ENCODE measurements at regions not wholly inside any gene's neighbourhood (a gene's known extent, or its start where the extent isn't known, plus 50 kb on each side); places are given as distances from the start of the nearest gene placed in this dataset.

DNA sequence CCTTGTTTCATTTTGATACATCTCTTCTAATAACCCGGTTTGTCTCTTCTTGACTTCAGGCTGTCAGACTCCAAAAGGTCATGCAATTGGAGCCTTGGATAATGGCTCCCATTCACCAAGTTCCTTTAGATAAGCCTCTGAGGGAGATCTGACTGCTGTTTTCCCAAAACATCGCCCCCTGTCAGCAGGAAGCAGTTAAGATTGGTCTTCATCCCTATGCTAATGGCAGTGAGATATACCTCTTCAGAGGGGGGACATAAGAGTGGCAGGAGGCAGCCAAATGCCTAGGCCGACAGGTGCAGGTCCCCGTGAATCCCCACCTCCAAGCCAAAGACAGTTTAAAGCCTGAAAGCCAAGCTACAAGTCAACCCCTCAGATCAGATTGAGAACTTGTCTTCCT lies 144.6 kb downstream of the WDR11 start:
- Histone ChIP-seq H3K9me3 (no peaks in the 10 kb centered on the region), H3K27me3 (peaks cover 6% of the 10 kb centered on the region), H3K4me3 (ENCODE audit: low read depth in 1 of 2, low read length in 1 of 2) (no peak overlapping the region), H3K4me1 (ENCODE audit: control insufficient read depth in 1 of 2, insufficient read depth in 1 of 2, low read depth in 1 of 2, low read length in 1 of 2) (no peaks in the 10 kb centered on the region), H3K27ac (no peak overlapping the region), H3K36me3 (no peaks in the 10 kb centered on the region)
- TF ChIP-seq, protein P1, sequence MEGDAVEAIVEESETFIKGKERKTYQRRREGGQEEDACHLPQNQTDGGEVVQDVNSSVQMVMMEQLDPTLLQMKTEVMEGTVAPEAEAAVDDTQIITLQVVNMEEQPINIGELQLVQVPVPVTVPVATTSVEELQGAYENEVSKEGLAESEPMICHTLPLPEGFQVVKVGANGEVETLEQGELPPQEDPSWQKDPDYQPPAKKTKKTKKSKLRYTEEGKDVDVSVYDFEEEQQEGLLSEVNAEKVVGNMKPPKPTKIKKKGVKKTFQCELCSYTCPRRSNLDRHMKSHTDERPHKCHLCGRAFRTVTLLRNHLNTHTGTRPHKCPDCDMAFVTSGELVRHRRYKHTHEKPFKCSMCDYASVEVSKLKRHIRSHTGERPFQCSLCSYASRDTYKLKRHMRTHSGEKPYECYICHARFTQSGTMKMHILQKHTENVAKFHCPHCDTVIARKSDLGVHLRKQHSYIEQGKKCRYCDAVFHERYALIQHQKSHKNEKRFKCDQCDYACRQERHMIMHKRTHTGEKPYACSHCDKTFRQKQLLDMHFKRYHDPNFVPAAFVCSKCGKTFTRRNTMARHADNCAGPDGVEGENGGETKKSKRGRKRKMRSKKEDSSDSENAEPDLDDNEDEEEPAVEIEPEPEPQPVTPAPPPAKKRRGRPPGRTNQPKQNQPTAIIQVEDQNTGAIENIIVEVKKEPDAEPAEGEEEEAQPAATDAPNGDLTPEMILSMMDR (IDR thresholded peaks at IDR 0.05): no peak

DNA sequence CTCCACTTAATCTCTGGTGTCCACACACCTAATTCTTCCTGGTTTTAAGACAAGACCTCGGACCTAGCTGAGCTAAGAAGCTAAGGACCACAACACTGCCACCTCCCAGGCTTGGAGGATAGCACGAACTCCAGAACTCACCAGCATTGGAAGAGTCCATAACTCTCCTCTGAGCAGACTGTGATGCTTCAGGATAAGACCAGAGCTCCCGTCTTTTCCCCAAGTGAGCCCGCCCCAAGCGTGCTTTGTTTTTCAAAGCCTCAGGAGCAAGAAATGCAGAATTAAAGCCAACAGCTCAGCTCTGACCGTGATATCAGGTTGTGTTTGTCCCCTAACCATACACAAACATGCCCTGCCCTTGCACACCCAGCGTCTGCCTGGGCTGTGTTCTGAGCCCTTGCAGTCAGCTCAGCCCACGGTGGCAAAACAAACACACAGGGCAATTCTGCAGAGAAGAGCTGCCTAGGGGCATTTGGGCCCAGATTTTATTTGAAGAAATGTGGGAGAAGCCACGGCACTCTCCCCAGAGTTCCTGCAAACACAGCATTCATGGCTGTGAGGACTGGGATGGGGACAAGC lies 145.4 kb downstream of the WDR11 start:
- Histone ChIP-seq H3K4me3 (ENCODE audit: low read depth in 1 of 2, low read length in 1 of 2) (no peak overlapping the region), H3K4me1 (ENCODE audit: control insufficient read depth in 1 of 2, insufficient read depth in 1 of 2, low read depth in 1 of 2, low read length in 1 of 2) (no peaks in the 10 kb centered on the region), H3K27ac (no peak overlapping the region), H3K36me3 (no peaks in the 10 kb centered on the region), H3K27me3 (peaks cover 6% of the 10 kb centered on the region), H3K9me3 (no peaks in the 10 kb centered on the region)
- TF ChIP-seq, protein P1 (IDR thresholded peaks at IDR 0.05): no peak

DNA sequence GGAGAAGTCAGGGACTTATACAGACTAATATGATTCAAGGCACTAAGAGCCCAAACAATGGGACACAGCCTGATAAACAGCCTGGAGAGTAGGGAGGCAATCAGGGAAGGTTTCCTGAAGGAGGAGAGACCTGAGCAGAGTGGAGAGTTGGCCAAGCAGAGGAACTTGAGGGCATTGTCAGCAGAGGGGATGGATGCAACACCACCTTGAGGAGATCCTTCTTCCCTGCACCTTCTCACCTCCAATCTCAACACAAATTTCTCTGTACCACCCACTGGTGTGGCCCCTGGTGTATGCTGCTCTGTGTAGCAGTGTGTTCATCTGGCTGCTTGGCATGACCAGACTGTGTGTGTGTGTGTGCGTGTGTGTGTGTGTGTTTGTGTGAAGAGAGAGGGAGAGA lies 146.2 kb downstream of the WDR11 start:
- H3K9me3 ChIP-seq: no peaks in the 10 kb centered on the region
- no peaks in the 10 kb centered on the region for H3K4me1 ChIP-seq (ENCODE audit: control insufficient read depth in 1 of 2, insufficient read depth in 1 of 2, low read depth in 1 of 2, low read length in 1 of 2)
- no peak overlapping the region for H3K4me3 ChIP-seq (ENCODE audit: low read depth in 1 of 2, low read length in 1 of 2)
- TF ChIP-seq, protein P1 (IDR thresholded peaks at IDR 0.05): no peak
- no peak overlapping the region for H3K27ac ChIP-seq
- H3K36me3 ChIP-seq: no peaks in the 10 kb centered on the region
- peaks cover 6% of the 10 kb centered on the region for H3K27me3 ChIP-seq

DNA sequence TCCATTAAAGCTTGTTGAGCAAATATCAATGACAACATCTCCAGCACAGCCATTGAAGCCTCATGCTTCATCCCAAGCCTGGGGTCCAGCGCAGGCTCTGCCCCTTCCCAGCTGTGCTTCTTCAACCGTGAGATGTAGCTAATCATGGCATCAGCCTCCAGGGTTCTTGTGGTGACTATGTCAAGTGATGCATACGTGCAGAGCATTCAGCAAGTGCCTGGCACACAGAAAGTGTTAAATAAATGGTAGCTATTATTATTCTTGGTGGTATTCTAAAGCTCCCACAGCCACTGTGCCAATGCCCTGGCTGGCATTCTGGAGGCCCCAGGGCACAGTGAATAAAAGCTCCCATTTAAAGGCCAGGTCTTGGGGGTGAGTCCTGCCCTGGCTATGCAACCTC lies 146.6 kb downstream of the WDR11 start:
- Histone ChIP-seq H3K4me1 (ENCODE audit: control insufficient read depth in 1 of 2, insufficient read depth in 1 of 2, low read depth in 1 of 2, low read length in 1 of 2) (no peaks in the 10 kb centered on the region), H3K27ac (no peak overlapping the region), H3K4me3 (ENCODE audit: low read depth in 1 of 2, low read length in 1 of 2) (no peak overlapping the region), H3K36me3 (no peaks in the 10 kb centered on the region), H3K27me3 (peaks cover 6% of the 10 kb centered on the region), H3K9me3 (no peaks in the 10 kb centered on the region)
- TF ChIP-seq, protein P1 (IDR thresholded peaks at IDR 0.05): no peak

DNA sequence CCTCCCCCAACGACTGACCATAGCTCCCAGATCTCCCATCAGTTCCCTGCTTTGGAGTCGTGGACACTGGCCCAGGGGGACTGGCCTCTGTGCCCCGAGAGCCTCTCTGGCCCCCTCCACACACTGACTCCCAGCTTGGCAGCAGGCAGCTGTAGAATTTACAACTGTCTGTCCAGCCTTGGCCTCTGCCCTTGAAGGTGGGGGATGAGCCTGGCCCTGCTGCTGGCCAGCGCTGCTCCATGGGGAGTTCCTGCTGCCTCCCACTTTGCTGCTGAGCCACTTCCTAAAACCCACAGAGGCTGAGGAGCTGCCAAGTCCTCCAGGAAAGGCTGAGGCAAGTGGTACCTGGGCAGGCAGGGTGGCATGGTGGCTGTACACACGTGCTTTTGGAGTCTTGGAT lies 147.1 kb downstream of the WDR11 start:
- TF ChIP-seq, protein P1 (IDR thresholded peaks at IDR 0.05): no peak
- Histone ChIP-seq H3K9me3 (no peaks in the 10 kb centered on the region), H3K4me3 (ENCODE audit: low read depth in 1 of 2, low read length in 1 of 2) (no peak overlapping the region), H3K27ac (no peak overlapping the region), H3K27me3 (peaks cover 6% of the 10 kb centered on the region), H3K36me3 (no peaks in the 10 kb centered on the region), H3K4me1 (ENCODE audit: control insufficient read depth in 1 of 2, insufficient read depth in 1 of 2, low read depth in 1 of 2, low read length in 1 of 2) (no peaks in the 10 kb centered on the region)

All from neutrophil (primary cell).